GM10266 (cell line): ENCODE measurements at regions not wholly inside any gene's neighbourhood (a gene's known extent, or its start where the extent isn't known, plus 50 kb on each side); places are given as distances from the start of the nearest gene placed in this dataset.

Source experiments
- DNase-seq: peaks from one replicate; pipeline ENCODE4 v3.0.0; 2012; ENCODE audit errors: extremely low spot score
- CTCF ChIP-seq: IDR thresholded peaks from 2 replicates; pipeline ENCODE4 v1.5.1; 2012; ENCODE audit warnings: mild to moderate bottlenecking, low read depth; ENCODE audit not compliant: control insufficient read depth, insufficient read depth; ENCODE audit errors: missing control alignments

GRCh38 chr18:45249246-45249661 is 366.0 kb upstream of the SLC14A2 start:
- no peak for TF ChIP-seq CTCF
- no peak for DNase-seq

GRCh38 chr18:45250479-45250878 is 364.8 kb upstream of the SLC14A2 start:
- TF ChIP-seq CTCF = no peak
- DNase-seq = no peak

- TF ChIP-seq CTCF = no peak
- DNase-seq = no peak
Observed at GRCh38 chr18:45251236-45251635, 364.0 kb upstream of the SLC14A2 start.

- DNase-seq = no peak
- TF ChIP-seq CTCF = no peak
Observed at GRCh38 chr18:45252474-45252873, 362.8 kb upstream of the SLC14A2 start.

- no peak for DNase-seq
- TF ChIP-seq CTCF = no peak
Observed at GRCh38 chr18:45253056-45253565, 362.2 kb upstream of the SLC14A2 start.

GRCh38 chr18:45253973-45254708 is 361.1 kb upstream of the SLC14A2 start:
- no peak for TF ChIP-seq CTCF

GRCh38 chr18:45254709-45255082 is 360.6 kb upstream of the SLC14A2 start:
- no peak for DNase-seq
- no peak for TF ChIP-seq CTCF

More at GRCh38 chr18:45253973-45254708, 361.1 kb upstream of the SLC14A2 start:
- no peak for DNase-seq
